ENCODE measurements at regions not wholly inside any gene's neighbourhood (a gene's known extent, or its start where the extent isn't known, plus 50 kb on each side); places are given as distances from the start of the nearest gene placed in this dataset.

GRCh38 chr22:22429369-22430108 lies 79.0 kb downstream of the ZNF280B start:
- no peaks in the 10 kb centered on the region for H3K79me1 ChIP-seq (ENCODE audit: insufficient read depth, low read depth, low read length, poor library complexity, severe bottlenecking)
- H3K27me3 Mint-ChIP-seq (ENCODE audit: low read depth): peaks cover 99% of the 10 kb centered on the region
- no peak overlapping the region for H2BK12ac ChIP-seq (ENCODE audit: insufficient read length, low read depth, low read length)
- no peak overlapping the region for H2BK20ac ChIP-seq (ENCODE audit: low read depth, low read length, poor library complexity, severe bottlenecking)
- H3K4me3 Mint-ChIP-seq: no peak overlapping the region
- no peak overlapping the region for H3K4ac ChIP-seq (ENCODE audit: low read depth, low read length)
- H3K27me3 ChIP-seq (ENCODE audit: insufficient read depth, low read length): peaks cover 64% of the 10 kb centered on the region
- H3K23ac ChIP-seq (ENCODE audit: insufficient read length, low read depth, low read length): no peak overlapping the region
- no peak overlapping the region for H3T11ph ChIP-seq (ENCODE audit: low read length)
- H3K27ac Mint-ChIP-seq: no peak overlapping the region
- WGBS (ENCODE audit: extremely low coverage, insufficient read length, low lambda C conversion rate): no CpG with 5 or more reads among the region's 6 CpGs
- no peaks in the 10 kb centered on the region for H3K23me2 ChIP-seq (ENCODE audit: insufficient read length, low read depth, low read length, poor library complexity, severe bottlenecking)
- no peaks in the 10 kb centered on the region for H3K79me2 ChIP-seq (ENCODE audit: insufficient read depth, low read length)
- H3K9me3 ChIP-seq (ENCODE audit: control insufficient read depth, low read depth, low read length): no peaks in the 10 kb centered on the region
- H3K36me3 Mint-ChIP-seq (ENCODE audit: insufficient read depth in 1 of 3, low read depth in 3 of 3): no peaks in the 10 kb centered on the region
- no peak for TF ChIP-seq CTCF (conservative IDR thresholded peaks at IDR 0.05)
- H3K4me1 ChIP-seq (ENCODE audit: insufficient read depth, low read length): no peaks in the 10 kb centered on the region
- H2AK5ac ChIP-seq (ENCODE audit: insufficient read length, low read length): no peak overlapping the region
- no peak overlapping the region for H4K5ac ChIP-seq (ENCODE audit: insufficient read length, low read depth, low read length)
- DNase-seq: no peak
- H4K20me1 ChIP-seq (ENCODE audit: control insufficient read depth, insufficient read depth, insufficient read length): no peaks in the 10 kb centered on the region
- no peak overlapping the region for H3K56ac ChIP-seq (ENCODE audit: insufficient read length, low read depth, low read length)
- no peak overlapping the region for H3K18ac ChIP-seq (ENCODE audit: insufficient read length, low read depth, low read length)
- H2AFZ ChIP-seq (ENCODE audit: low read length): no peak overlapping the region
- H2BK15ac ChIP-seq (ENCODE audit: low read depth, low read length): no peak overlapping the region
- H3K9ac ChIP-seq (ENCODE audit: extremely low read depth, insufficient read length, low read length): no peak overlapping the region
- H2BK120ac ChIP-seq (ENCODE audit: low read depth, low read length, poor library complexity, severe bottlenecking): no peak overlapping the region
- peaks cover 6 to 7% of the 10 kb centered on the region in 2 experiments for H3K4me1 Mint-ChIP-seq
- no peak overlapping the region for H4K91ac ChIP-seq (ENCODE audit: insufficient read length, low read depth, low read length)
- no peak overlapping the region for H3K14ac ChIP-seq (ENCODE audit: insufficient read depth, low read length)
- no peak overlapping the region for H3K27ac ChIP-seq (ENCODE audit: insufficient read length, low read depth, low read length)
- peaks cover 3 to 4% of the 10 kb centered on the region in 2 experiments; a peak in 3 of 5 replicates for H3K9me3 Mint-ChIP-seq
- H4K8ac ChIP-seq (replicated peaks; ENCODE audit: insufficient read length, low read depth, low read length): no peak overlapping the region
- no peak overlapping the region for H3K4me2 ChIP-seq (ENCODE audit: insufficient read depth, insufficient read length, low read length)
- H2BK5ac ChIP-seq (ENCODE audit: insufficient read length, low read length): no peak overlapping the region
